Central memory CD4-positive, alpha-beta T cell (primary cell): ENCODE measurements at regions not wholly inside any gene's neighbourhood (a gene's known extent, or its start where the extent isn't known, plus 50 kb on each side); places are given as distances from the start of the nearest gene placed in this dataset.

Experiments
- DNase-seq: peaks from one replicate; pipeline ENCODE4 v3.0.0; 2022

- DNase-seq: no peak
These were observed 64.8 kb downstream of the PDCL3 start for GRCh38 chr2:100627330-100628300.

- no peak for DNase-seq
These were observed 65.7 kb downstream of the PDCL3 start for GRCh38 chr2:100628506-100628905.

GRCh38 chr2:100629309-100629708 lies 66.5 kb downstream of the PDCL3 start:
- no peak for DNase-seq

- no peak for DNase-seq
These were observed 67.7 kb downstream of the PDCL3 start for GRCh38 chr2:100630473-100630977.

GRCh38 chr2:100632037-100632436 lies 69.2 kb downstream of the PDCL3 start:
- DNase-seq: no peak

- no peak for DNase-seq
These were observed 70.0 kb downstream of the PDCL3 start for GRCh38 chr2:100632759-100633158.

- no peak for DNase-seq
These were observed 77.0 kb downstream of the PDCL3 start for GRCh38 chr2:100639588-100640390.

GRCh38 chr2:100640431-100641124 lies 77.8 kb downstream of the PDCL3 start:
- no peak for DNase-seq

- DNase-seq: no peak
These were observed 78.3 kb downstream of the PDCL3 start for GRCh38 chr2:100641125-100641435.

- no peak for DNase-seq
These were observed 79.6 kb downstream of the PDCL3 start for GRCh38 chr2:100642425-100642824.

- peak; percentile 43 for DNase-seq
These were observed 80.7 kb downstream of the PDCL3 start for GRCh38 chr2:100643467-100643866.

GRCh38 chr2:100643906-100644501 lies 81.2 kb downstream of the PDCL3 start:
- DNase-seq: peak; percentile 84

- DNase-seq: no peak
These were observed 83.1 kb downstream of the PDCL3 start for GRCh38 chr2:100645695-100646429.

GRCh38 chr2:100647709-100648108 lies 84.9 kb downstream of the PDCL3 start:
- no peak for DNase-seq

- peak; percentile 9 for DNase-seq
These were observed 87.4 kb downstream of the PDCL3 start for GRCh38 chr2:100650151-100650550.

- DNase-seq: peak; percentile 35
These were observed 90.7 kb downstream of the PDCL3 start for GRCh38 chr2:100653449-100654035.

GRCh38 chr2:100654611-100655010 lies 91.8 kb downstream of the PDCL3 start:
- DNase-seq: no peak

- no peak for DNase-seq
These were observed 92.7 kb downstream of the PDCL3 start for GRCh38 chr2:100655446-100655845.

- no peak for DNase-seq
These were observed 93.2 kb downstream of the PDCL3 start for GRCh38 chr2:100655936-100656534.

GRCh38 chr2:100658017-100658416 lies 95.2 kb downstream of the PDCL3 start:
- DNase-seq: no peak
